Peyer's patch (tissue), 4 donors: ENCODE measurements at regions not wholly inside any gene's neighbourhood (a gene's known extent, or its start where the extent isn't known, plus 50 kb on each side); places are given as distances from the start of the nearest gene placed in this dataset.

Source experiments
- DNase-seq, 3 donors: peaks; one replicate each; pipeline ENCODE4 v3.0.0-alpha.2; 2017 to 2019
- H3K27ac ChIP-seq, 4 donors: fragments of 200-600 bp; sonication (generic); one replicate each; pipeline ENCODE4 v1.5.1; 2016 to 2019
- H3K27me3 ChIP-seq, 2 donors: fragments of 200-600 bp; sonication (generic); one replicate each; pipeline ENCODE4 v1.5.1; 2019
- H3K36me3 ChIP-seq, 3 donors: fragments of 200-600 bp; sonication (generic); one replicate each; pipeline ENCODE4 v1.5.1; 2016 to 2019
- H3K4me1 ChIP-seq, 4 donors: fragments of 200-600 bp; sonication (generic); one replicate each; pipeline ENCODE4 v1.5.1; 2016 to 2019
- H3K4me3 ChIP-seq, 4 donors: fragments of 200-600 bp; sonication (generic); 1 replicate in 3 of 4; 2 replicates in 1 of 4; pipeline ENCODE4 v1.5.1; 2016 to 2019; ENCODE audit warnings: mild to moderate bottlenecking in 1 of 4
- H3K9me3 ChIP-seq, 4 donors: fragments of 200-600 bp; sonication (generic); one replicate each; pipeline ENCODE4 v1.5.1; 2016 to 2019; ENCODE audit warnings: mild to moderate bottlenecking in 1 of 4
- CTCF ChIP-seq, 6 experiments: fragments of 450-650 bp in 4 of 6; fragments of 200-600 bp in 2 of 6; sonication (generic) in 1 of 6; IDR thresholded peaks; one replicate each; pipeline ENCODE4 v1.5.1; 2017 to 2019; ENCODE audit warnings: antibody characterized with exemption in 6 of 6, mild to moderate bottlenecking in 3 of 6, moderate library complexity in 1 of 6
- POLR2A ChIP-seq, 2 donors: fragments of 450-650 bp; IDR thresholded peaks; one replicate each; pipeline ENCODE4 v1.5.1; 2017; ENCODE audit warnings: antibody characterized with exemption in 2 of 2, mild to moderate bottlenecking in 2 of 2, moderate library complexity in 2 of 2

- Histone ChIP-seq H3K9me3 (no peaks in the 10 kb centered on the region), H3K27me3 (no peaks in the 10 kb centered on the region), H3K27ac (no peak overlapping the region), H3K4me1 (no peaks in the 10 kb centered on the region), H3K36me3 (no peaks in the 10 kb centered on the region), H3K4me3 (no peak overlapping the region)
- TF ChIP-seq CTCF (IDR thresholded peaks at IDR 0.05) (no peak), POLR2A (IDR thresholded peaks at IDR 0.05) (no peak)
- no peak for DNase-seq
Observed at GRCh38 chr3:16810593-16811367, 74.0 kb upstream of the PLCL2 start.

GRCh38 chr3:16811950-16812349 lies 72.8 kb upstream of the PLCL2 start:
- Histone ChIP-seq H3K4me3 (no peak overlapping the region), H3K9me3 (no peaks in the 10 kb centered on the region), H3K36me3 (no peaks in the 10 kb centered on the region), H3K27me3 (no peaks in the 10 kb centered on the region), H3K27ac (no peak overlapping the region), H3K4me1 (no peaks in the 10 kb centered on the region)
- no peak for DNase-seq
- TF ChIP-seq CTCF (IDR thresholded peaks at IDR 0.05): no peak
- no peak for TF ChIP-seq POLR2A (IDR thresholded peaks at IDR 0.05)

- Histone ChIP-seq H3K9me3 (no peaks in the 10 kb centered on the region), H3K27me3 (no peaks in the 10 kb centered on the region), H3K36me3 (no peaks in the 10 kb centered on the region), H3K4me1 (no peaks in the 10 kb centered on the region), H3K4me3 (no peak overlapping the region), H3K27ac (no peak overlapping the region)
- TF ChIP-seq CTCF (IDR thresholded peaks at IDR 0.05) (no peak), POLR2A (IDR thresholded peaks at IDR 0.05) (no peak)
- no peak for DNase-seq
Observed at GRCh38 chr3:16813336-16813735, 71.4 kb upstream of the PLCL2 start.

GRCh38 chr3:16816048-16816780 lies 68.5 kb upstream of the PLCL2 start:
- Histone ChIP-seq H3K9me3 (no peaks in the 10 kb centered on the region), H3K27ac (no peak overlapping the region), H3K4me3 (no peak overlapping the region), H3K27me3 (no peaks in the 10 kb centered on the region), H3K36me3 (no peaks in the 10 kb centered on the region), H3K4me1 (no peaks in the 10 kb centered on the region)
- no peak for DNase-seq
- no peak for TF ChIP-seq POLR2A (IDR thresholded peaks at IDR 0.05)
- TF ChIP-seq CTCF (IDR thresholded peaks at IDR 0.05): no peak

- Histone ChIP-seq H3K9me3 (no peaks in the 10 kb centered on the region), H3K27ac (no peak overlapping the region), H3K4me3 (no peak overlapping the region), H3K36me3 (no peaks in the 10 kb centered on the region), H3K27me3 (no peaks in the 10 kb centered on the region), H3K4me1 (no peaks in the 10 kb centered on the region)
- no peak for TF ChIP-seq POLR2A (IDR thresholded peaks at IDR 0.05)
- no peak for TF ChIP-seq CTCF (IDR thresholded peaks at IDR 0.05)
- no peak for DNase-seq
Observed at GRCh38 chr3:16817197-16817596, 67.6 kb upstream of the PLCL2 start.
